ENCODE measurements at regions not wholly inside any gene's neighbourhood (a gene's known extent, or its start where the extent isn't known, plus 50 kb on each side); places are given as distances from the start of the nearest gene placed in this dataset.

- TF ChIP-seq CTCF (IDR thresholded peaks at IDR 0.05) (no peak), EP300 (IDR thresholded peaks at IDR 0.05) (no peak), POLR2A (IDR thresholded peaks at IDR 0.05) (no peak)
Measured at GRCh38 chr10:46216003-46216634, 70.7 kb upstream of the ANTXRL start.

Measured in tibial nerve (tissue), 4 donors.